GM19395 (cell line): ENCODE measurements at regions not wholly inside any gene's neighbourhood (a gene's known extent, or its start where the extent isn't known, plus 50 kb on each side); places are given as distances from the start of the nearest gene placed in this dataset.
"Not testable (repeated sequence)": the region's sequence is repeated elsewhere in the genome, so short reads cannot be mapped to it uniquely, and the experiment has no call there.

Source experiments
- ATAC-seq: cut with Tn5 transposase; IDR thresholded peaks from one replicate; pipeline ENCODE4 v1.9.1; 2021; ENCODE audit warnings: mild to moderate bottlenecking, moderate library complexity; ENCODE audit not compliant: unreplicated experiment

GRCh38 chrX:45842207-45842925 is 641.7 kb upstream of the DIPK2B start:
- ATAC-seq: no peak

DNA sequence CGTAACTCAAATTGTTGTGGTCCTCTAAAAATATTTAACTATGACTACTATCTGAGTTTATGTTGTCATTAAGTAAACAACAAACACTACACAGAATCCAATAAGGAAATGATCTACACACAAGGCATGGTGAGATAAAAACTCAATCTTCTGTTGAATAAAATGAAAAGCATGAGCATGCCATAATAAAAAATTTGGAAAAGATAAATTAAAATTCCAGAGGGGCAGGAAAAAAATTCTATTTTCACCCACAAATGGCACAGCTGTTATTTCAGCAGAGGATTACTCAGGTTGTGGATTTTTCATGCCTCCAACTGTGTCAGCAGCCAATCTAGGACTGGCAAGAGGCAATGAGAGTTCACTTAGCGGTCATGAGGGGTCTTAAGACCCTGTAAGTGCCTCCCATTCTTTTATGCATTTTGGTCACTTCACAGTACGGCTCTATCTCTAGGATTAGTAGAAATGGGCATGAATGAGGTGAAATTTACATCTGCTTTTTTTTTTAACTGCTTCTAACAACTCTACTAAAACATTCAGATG is 639.8 kb upstream of the DIPK2B start:
- ATAC-seq: no peak

- no peak for ATAC-seq
Observed at GRCh38 chrX:45830343-45830742, 629.7 kb upstream of the DIPK2B start.

DNA sequence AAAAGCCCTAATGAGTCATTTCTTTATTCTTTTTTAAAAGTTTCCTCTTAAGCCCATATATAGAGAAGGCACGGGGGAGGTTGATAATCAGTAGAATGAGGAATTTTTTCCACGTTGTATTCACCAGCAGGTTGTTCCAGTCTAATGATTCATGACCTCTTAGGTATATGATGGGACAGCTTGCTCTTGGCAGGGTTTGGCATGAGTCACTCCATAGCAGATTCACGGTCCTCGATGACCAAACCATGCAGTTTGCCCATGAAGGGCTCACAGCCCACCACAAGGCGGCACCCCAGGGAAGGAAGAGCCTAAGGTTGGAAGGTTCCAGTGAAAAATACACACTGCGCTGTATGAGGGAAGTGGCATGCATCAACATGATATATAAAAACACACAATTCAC is 623.8 kb upstream of the DIPK2B start:
- no peak for ATAC-seq

- ATAC-seq: no peak
Observed at GRCh38 chrX:45823536-45823935, 622.9 kb upstream of the DIPK2B start.

- ATAC-seq: no peak
Observed at GRCh38 chrX:45822124-45822523, 621.4 kb upstream of the DIPK2B start.

DNA sequence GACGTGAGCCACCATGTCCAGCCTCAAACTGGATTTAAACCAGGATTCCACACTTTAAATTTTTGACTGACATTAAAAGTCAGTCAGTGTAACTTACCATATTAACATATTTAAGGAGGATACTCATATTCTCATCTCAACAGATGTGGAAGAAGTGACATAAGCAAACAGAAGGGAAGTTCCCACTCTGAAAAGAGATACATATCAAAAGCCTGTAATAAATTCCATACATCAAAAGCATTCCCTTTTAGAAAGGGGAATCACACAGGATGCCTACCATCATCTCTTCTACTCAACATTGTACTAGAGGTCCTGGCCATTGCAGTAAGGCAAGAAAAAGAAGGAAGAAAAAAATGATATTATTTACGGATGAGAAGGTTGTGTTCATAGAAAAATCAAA is 618.2 kb upstream of the DIPK2B start:
- no peak for ATAC-seq

DNA sequence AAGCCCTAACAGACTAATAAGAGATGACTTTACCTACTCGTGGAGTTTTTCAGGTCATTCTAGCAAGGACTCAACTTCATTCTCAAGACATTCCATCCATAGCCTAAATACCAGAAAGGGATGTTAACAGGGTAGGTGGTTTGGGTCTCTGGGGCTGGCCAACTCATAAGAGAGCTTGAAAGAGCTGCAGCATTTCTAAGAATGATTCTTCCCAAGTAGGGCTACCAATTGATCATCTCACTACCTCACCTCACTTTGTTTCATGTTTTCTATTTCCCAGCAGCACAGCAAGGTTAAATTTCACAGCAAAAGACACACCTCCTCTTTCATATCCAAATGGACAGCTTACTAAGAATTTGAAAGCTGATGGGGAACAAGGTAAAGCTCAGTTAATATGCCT is 614.8 kb upstream of the DIPK2B start:
- no peak for ATAC-seq

- ATAC-seq: no peak
Observed at GRCh38 chrX:45811326-45811725, 610.6 kb upstream of the DIPK2B start.

DNA sequence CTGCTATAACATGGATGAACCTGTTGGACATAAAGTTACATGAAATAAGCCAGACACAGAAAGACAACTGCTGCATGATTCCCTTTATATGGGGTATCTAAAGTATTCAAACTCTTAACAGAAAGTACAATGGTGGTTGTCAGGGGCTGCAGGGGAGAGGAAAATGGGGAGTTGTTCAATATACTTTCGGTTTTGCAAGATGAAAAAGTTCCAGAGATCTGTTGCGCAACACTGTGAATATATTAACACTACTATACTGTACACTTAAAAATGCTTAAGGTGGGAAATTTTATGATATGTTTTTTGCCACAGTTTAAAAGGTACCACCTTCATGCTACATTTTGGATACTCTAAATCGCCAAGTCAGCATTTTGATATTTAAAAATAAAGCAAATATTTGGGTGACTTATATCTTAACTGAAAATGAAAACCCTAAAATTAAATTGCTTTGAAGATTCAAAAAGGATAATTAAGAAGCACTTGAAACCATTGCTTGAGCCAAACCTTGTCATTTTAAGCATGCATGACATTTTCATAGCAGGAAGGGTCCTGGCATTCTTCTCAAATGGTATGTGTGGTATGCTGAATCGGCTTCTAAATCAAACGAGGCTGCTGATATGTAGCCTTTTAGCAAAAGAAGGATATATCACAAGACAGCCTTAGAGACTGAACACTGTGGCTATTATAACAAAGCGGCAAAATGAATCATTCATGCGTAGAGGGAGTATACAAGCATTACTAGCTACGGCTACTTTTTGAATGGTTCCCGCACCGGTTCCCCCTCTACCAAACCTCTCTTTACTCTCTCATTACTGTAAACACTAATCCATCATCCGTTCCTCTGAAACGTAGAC is 607.1 kb upstream of the DIPK2B start:
- no peak for ATAC-seq

DNA sequence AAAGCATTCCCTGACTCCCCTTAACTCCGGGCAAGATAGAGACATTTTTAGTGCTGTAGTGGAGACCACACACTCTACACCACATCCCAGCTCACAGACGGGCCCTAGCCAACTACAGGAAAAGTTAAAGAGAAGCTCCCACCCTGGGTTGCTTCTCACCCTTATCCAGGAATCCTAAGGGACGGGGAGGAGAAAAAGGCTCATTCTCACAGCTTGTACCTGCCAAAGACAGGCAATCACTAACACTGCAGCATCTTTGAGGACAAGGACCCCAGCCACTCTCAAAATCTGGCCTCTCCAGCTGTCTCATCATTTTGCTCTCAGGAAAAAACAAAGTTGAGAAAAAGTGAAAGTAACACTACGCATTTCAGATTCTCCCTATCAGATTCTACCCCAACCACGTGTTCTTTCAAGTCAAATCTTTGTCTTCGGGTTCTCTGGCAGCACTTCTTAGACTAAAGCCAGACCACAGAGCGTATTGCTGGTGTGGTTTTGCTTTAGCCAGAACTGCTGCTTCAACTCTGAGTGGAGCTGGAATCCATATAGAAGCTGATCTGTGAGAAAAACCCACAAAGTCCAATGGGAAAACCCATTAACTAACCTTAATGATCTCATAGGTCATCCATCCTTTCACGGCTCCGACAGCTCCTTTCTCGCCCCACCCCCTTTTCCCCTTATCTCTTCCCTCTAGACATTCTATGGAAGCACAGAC is 605.9 kb upstream of the DIPK2B start:
- peak; percentile 80 for ATAC-seq

DNA sequence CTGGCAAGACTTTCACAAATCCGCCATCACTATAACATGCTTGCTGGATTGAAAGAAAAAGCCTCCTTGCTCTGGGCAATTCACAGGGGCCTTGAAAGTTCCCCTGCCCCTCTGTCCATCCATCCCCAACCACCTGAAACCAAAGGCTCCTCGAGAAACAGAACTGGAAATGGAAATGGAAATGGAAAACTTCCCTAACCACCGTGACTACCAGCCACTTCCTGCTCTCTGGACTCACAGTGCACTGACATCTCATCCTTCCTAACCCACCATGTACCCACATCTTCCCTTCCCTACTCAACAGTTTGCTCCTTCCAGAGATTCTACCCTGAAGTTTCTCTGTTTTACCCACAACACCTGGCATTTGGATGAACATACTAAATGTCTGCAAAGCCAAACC is 603.6 kb upstream of the DIPK2B start:
- ATAC-seq: no peak

DNA sequence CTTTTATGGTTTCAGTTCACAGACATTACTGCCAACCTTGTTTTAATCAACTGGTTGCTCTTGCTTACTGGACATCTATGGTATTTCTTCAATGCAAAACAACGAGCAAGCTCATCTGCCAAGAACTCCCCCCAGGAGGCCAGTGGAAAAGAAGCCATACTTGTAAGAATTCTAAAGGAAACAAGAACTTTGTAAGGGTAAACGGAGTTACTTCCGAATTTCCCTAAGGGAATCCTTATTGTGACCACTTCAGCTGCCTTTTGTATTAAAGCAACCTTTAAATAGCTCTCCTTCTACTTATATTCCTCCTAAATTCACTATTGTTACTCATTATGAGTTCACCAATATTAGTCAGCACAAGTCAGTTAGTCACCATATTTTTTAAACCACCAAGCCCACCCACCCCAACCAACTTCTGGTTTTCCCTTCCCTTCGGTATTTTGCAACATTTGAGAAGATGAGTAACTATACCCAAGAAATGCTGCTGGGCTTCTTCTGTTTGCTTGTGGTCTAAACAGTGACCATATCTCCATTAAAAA is 602.8 kb upstream of the DIPK2B start:
- no peak for ATAC-seq

- no peak for ATAC-seq
Observed at GRCh38 chrX:45801554-45801953, 600.9 kb upstream of the DIPK2B start.

- not testable (repeated sequence) for ATAC-seq
Observed at GRCh38 chrX:45800746-45801453, 600.2 kb upstream of the DIPK2B start.

DNA sequence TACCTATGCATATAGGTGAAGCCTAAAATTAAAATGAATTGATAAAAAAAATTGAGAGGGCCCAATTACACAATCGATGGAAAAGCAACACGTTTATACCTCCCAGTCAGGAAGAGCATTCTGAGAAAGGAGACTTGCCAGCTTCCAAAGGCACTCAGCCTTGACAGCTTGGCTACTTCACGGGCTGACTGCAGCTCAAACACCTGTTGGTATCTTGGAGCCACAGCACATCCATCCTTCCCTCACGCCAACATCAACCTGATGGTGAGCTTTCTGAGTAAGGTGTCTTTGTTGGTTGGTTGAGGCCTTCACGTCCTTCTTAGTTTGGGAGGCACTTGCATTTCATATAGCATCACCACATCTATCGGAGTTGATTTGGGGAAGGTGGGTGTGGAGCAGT is 598.9 kb upstream of the DIPK2B start:
- no peak for ATAC-seq

- ATAC-seq: no peak
Observed at GRCh38 chrX:45795546-45795945, 594.9 kb upstream of the DIPK2B start.

GRCh38 chrX:45794995-45795337 is 594.3 kb upstream of the DIPK2B start:
- ATAC-seq: no peak

GRCh38 chrX:45794323-45794994 is 593.8 kb upstream of the DIPK2B start:
- ATAC-seq: no peak

GRCh38 chrX:45788941-45789348 is 588.3 kb upstream of the DIPK2B start:
- no peak for ATAC-seq
